SK-N-SH treated with all-trans-retinoic acid at 6 μM for 48 hours (cell line): ENCODE measurements at regions not wholly inside any gene's neighbourhood (a gene's known extent, or its start where the extent isn't known, plus 50 kb on each side); places are given as distances from the start of the nearest gene placed in this dataset.

Source experiments
- ATAC-seq: fragments of 200-7000 bp; cut with Tn5 transposase; 3 replicates; pipeline ENCODE4 v1.9.1; 2020; ENCODE audit warnings: mild to moderate bottlenecking, moderate library complexity
- BACH2 ChIP-seq: fragments of 250-450 bp; sonication (Bioruptor Pico); IDR thresholded peaks from 2 replicates; pipeline ENCODE4 v1.9.0; 2021; ENCODE audit warnings: mild to moderate bottlenecking, borderline replicate concordance
- CREB5 ChIP-seq: fragments of 250-450 bp; sonication (Bioruptor Pico); IDR thresholded peaks from 2 replicates; pipeline ENCODE4 v1.5.1; 2020; ENCODE audit warnings: low read depth, mild to moderate bottlenecking, moderate library complexity
- CSDC2 ChIP-seq: fragments of 250-450 bp; sonication (Bioruptor Pico); IDR thresholded peaks from 2 replicates; pipeline ENCODE4 v1.5.0; 2020; ENCODE audit warnings: mild to moderate bottlenecking, moderate library complexity
- ESRRG ChIP-seq: fragments of 250-450 bp; sonication (Bioruptor Pico); IDR thresholded peaks from 2 replicates; pipeline ENCODE4 v1.6.1; 2021; ENCODE audit warnings: mild to moderate bottlenecking
- GLIS3 ChIP-seq: fragments of 250-450 bp; sonication (Bioruptor Pico); IDR thresholded peaks from 2 replicates; pipeline ENCODE4 v1.5.0; 2020; ENCODE audit warnings: mild to moderate bottlenecking, moderate library complexity
- RARB ChIP-seq: fragments of 250-450 bp; sonication (Bioruptor Pico); IDR thresholded peaks from 2 replicates; pipeline ENCODE4 v1.8.0; 2021; ENCODE audit warnings: mild to moderate bottlenecking, moderate library complexity
- SNAI2 ChIP-seq: fragments of 250-450 bp; sonication (Bioruptor Pico); IDR thresholded peaks from 2 replicates; pipeline ENCODE4 v1.5.0; 2020; ENCODE audit warnings: mild to moderate bottlenecking, moderate library complexity
- TCF4 ChIP-seq: fragments of 250-450 bp; sonication (Bioruptor Pico); IDR thresholded peaks from 2 replicates; pipeline ENCODE4 v1.8.0; 2021; ENCODE audit warnings: mild to moderate bottlenecking, moderate library complexity, borderline replicate concordance
- TOX ChIP-seq: fragments of 250-450 bp; sonication (Bioruptor Pico); IDR thresholded peaks from 2 replicates; pipeline ENCODE4 v1.8.0; 2021; ENCODE audit warnings: mild to moderate bottlenecking, moderate library complexity, borderline replicate concordance
- ZFP3 ChIP-seq: fragments of 250-450 bp; sonication (Bioruptor Pico); IDR thresholded peaks from 2 replicates; pipeline ENCODE4 v1.5.0; 2020; ENCODE audit warnings: mild to moderate bottlenecking, moderate library complexity
- ZNF565 ChIP-seq: fragments of 450-650 bp; formaldehyde crosslinking; conservative IDR thresholded peaks from 2 replicates; pipeline ENCODE4 v1.5.0; 2020; ENCODE audit warnings: low read depth, mild to moderate bottlenecking, moderate library complexity
- ZNF8 ChIP-seq: fragments of 450-650 bp; formaldehyde crosslinking; IDR thresholded peaks from 2 replicates; pipeline ENCODE4 v1.5.0; 2020; ENCODE audit warnings: mild to moderate bottlenecking, moderate library complexity
- TF ChIP-seq, protein P1 (sequence below): fragments of 250-450 bp; sonication (Bioruptor Pico); IDR thresholded peaks from 2 replicates; pipeline ENCODE4 v1.8.0; 2021; ENCODE audit warnings: low read depth, mild to moderate bottlenecking, moderate library complexity, borderline replicate concordance
- TF ChIP-seq, protein P2 (sequence below): fragments of 250-450 bp; sonication (Bioruptor Pico); IDR thresholded peaks from 2 replicates; pipeline ENCODE4 v1.5.0; 2020; ENCODE audit warnings: mild to moderate bottlenecking, moderate library complexity
- TF ChIP-seq, protein P3 (sequence below): fragments of 250-450 bp; sonication (Bioruptor Pico); IDR thresholded peaks from 2 replicates; pipeline ENCODE4 v1.5.1; 2021; ENCODE audit warnings: mild to moderate bottlenecking, moderate library complexity

GRCh38 chr14:98536256-98536655, 735.7 kb downstream of the BCL11B start:
- TF ChIP-seq ZNF8 (CRISPR knock-in tag), result no peak
- TF ChIP-seq CREB5, result no peak
- ATAC-seq, result no peak

GRCh38 chr14:98542316-98542715, 729.7 kb downstream of the BCL11B start:
- TF ChIP-seq CREB5 (no peak), TOX (CRISPR knock-in tag) (no peak)
- no peak for ATAC-seq

- TF ChIP-seq TCF4 (CRISPR knock-in tag) (no peak), ZNF8 (CRISPR knock-in tag) (no peak), ESRRG (CRISPR knock-in tag) (no peak)
- TF ChIP-seq, protein P1, sequence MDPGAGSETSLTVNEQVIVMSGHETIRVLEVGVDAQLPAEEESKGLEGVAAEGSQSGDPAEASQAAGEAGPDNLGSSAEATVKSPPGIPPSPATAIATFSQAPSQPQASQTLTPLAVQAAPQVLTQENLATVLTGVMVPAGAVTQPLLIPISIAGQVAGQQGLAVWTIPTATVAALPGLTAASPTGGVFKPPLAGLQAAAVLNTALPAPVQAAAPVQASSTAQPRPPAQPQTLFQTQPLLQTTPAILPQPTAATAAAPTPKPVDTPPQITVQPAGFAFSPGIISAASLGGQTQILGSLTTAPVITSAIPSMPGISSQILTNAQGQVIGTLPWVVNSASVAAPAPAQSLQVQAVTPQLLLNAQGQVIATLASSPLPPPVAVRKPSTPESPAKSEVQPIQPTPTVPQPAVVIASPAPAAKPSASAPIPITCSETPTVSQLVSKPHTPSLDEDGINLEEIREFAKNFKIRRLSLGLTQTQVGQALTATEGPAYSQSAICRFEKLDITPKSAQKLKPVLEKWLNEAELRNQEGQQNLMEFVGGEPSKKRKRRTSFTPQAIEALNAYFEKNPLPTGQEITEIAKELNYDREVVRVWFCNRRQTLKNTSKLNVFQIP (CRISPR knock-in tag), result no peak
- TF ChIP-seq, protein P2, sequence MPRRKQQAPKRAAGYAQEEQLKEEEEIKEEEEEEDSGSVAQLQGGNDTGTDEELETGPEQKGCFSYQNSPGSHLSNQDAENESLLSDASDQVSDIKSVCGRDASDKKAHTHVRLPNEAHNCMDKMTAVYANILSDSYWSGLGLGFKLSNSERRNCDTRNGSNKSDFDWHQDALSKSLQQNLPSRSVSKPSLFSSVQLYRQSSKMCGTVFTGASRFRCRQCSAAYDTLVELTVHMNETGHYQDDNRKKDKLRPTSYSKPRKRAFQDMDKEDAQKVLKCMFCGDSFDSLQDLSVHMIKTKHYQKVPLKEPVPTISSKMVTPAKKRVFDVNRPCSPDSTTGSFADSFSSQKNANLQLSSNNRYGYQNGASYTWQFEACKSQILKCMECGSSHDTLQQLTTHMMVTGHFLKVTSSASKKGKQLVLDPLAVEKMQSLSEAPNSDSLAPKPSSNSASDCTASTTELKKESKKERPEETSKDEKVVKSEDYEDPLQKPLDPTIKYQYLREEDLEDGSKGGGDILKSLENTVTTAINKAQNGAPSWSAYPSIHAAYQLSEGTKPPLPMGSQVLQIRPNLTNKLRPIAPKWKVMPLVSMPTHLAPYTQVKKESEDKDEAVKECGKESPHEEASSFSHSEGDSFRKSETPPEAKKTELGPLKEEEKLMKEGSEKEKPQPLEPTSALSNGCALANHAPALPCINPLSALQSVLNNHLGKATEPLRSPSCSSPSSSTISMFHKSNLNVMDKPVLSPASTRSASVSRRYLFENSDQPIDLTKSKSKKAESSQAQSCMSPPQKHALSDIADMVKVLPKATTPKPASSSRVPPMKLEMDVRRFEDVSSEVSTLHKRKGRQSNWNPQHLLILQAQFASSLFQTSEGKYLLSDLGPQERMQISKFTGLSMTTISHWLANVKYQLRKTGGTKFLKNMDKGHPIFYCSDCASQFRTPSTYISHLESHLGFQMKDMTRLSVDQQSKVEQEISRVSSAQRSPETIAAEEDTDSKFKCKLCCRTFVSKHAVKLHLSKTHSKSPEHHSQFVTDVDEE (CRISPR knock-in tag), result no peak
- TF ChIP-seq, all 23 proteins: peak for 0
- ATAC-seq, result no peak
Measured at GRCh38 chr14:98543074-98543473, 728.9 kb downstream of the BCL11B start.

- ATAC-seq, result no peak
- TF ChIP-seq ZNF565 (CRISPR knock-in tag), result no peak
- TF ChIP-seq CSDC2 (CRISPR knock-in tag), result no peak
Measured at GRCh38 chr14:98544174-98544573, 727.8 kb downstream of the BCL11B start.

DNA sequence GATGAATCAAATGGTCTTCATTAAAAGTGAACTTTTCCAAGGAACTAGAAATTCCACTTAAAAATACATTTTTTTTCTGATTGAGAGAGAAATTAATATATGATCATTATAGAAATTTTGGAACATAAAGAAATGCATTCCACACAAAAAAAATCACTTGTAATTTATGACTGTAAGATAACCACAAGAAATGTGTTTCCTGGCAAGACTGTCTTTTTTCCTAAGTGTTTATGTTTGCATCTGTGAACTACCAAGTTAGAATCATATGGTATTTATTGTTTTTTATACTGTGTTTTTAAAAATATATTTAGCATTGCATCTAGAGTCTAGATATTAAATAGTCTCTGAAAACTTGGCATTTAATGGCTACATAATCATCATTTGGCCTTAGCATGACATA, 726.8 kb downstream of the BCL11B start:
- TF ChIP-seq CREB5, result no peak
- TF ChIP-seq GLIS3, result no peak
- TF ChIP-seq BACH2, result no peak
- TF ChIP-seq ZNF565 (CRISPR knock-in tag), result no peak
- TF ChIP-seq SNAI2 (CRISPR knock-in tag), result no peak
- TF ChIP-seq RARB (CRISPR knock-in tag), result no peak
- TF ChIP-seq, protein P3, sequence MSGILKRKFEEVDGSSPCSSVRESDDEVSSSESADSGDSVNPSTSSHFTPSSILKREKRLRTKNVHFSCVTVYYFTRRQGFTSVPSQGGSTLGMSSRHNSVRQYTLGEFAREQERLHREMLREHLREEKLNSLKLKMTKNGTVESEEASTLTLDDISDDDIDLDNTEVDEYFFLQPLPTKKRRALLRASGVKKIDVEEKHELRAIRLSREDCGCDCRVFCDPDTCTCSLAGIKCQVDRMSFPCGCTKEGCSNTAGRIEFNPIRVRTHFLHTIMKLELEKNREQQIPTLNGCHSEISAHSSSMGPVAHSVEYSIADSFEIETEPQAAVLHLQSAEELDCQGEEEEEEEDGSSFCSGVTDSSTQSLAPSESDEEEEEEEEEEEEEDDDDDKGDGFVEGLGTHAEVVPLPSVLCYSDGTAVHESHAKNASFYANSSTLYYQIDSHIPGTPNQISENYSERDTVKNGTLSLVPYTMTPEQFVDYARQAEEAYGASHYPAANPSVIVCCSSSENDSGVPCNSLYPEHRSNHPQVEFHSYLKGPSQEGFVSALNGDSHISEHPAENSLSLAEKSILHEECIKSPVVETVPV (CRISPR knock-in tag), result no peak
- TF ChIP-seq ZFP3 (CRISPR knock-in tag), result no peak
- ATAC-seq, result no peak
